ENCODE measurements at regions not wholly inside any gene's neighbourhood (a gene's known extent, or its start where the extent isn't known, plus 50 kb on each side); places are given as distances from the start of the nearest gene placed in this dataset.

DNA sequence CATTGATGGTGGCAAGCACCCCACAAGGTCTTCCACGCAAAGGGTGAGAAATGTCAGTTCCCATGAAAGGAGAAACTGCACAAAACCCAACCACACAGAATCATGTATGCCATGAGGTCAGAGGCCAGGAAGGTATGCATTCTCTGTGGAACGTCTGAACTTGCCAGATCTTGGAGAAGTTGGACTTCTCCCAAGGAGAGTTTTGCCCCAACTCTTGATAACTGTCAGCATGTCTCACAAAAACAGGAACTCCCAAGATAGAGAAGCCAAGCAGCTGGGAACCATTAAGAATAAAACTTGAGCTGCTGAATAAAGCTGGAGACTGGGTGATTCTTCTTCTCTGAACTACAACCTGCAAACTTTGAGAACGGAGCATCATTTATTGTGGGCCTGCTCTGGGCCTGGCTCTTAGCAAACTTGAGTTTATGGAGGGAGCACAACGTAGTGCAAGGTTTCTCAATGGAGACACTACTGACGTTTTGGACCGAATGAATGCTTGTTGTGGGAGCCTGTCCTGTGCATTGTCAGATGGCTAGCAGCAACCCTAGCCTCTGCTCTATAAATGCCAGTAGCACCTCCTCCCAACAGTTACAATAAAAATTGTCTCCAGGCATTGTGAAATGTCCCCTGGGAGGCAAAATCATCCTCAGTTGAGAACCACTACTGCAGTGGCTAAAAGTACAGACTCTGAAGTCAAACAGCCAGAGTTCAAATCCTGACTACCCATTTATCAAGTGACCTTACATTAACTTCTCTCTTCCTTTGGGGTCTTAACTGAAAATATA, 193.5 kb downstream of the ACTL7B start:
- intact Hi-C loops (cut with DNase I): no loop called here
- Histone ChIP-seq H3K4me1 (peaks cover 5% of the 10 kb centered on the region), H3K36me3 (no peaks in the 10 kb centered on the region), H3K27me3 (no peaks in the 10 kb centered on the region), H3K27ac (no peak overlapping the region), H3K9ac (ENCODE audit: low read depth in 2 of 2, low read length in 2 of 2) (no peak overlapping the region), H3K4me3 (no peak overlapping the region), H3K9me3 (no peaks in the 10 kb centered on the region)
- DNase-seq: no peak
- TF ChIP-seq, protein P1, sequence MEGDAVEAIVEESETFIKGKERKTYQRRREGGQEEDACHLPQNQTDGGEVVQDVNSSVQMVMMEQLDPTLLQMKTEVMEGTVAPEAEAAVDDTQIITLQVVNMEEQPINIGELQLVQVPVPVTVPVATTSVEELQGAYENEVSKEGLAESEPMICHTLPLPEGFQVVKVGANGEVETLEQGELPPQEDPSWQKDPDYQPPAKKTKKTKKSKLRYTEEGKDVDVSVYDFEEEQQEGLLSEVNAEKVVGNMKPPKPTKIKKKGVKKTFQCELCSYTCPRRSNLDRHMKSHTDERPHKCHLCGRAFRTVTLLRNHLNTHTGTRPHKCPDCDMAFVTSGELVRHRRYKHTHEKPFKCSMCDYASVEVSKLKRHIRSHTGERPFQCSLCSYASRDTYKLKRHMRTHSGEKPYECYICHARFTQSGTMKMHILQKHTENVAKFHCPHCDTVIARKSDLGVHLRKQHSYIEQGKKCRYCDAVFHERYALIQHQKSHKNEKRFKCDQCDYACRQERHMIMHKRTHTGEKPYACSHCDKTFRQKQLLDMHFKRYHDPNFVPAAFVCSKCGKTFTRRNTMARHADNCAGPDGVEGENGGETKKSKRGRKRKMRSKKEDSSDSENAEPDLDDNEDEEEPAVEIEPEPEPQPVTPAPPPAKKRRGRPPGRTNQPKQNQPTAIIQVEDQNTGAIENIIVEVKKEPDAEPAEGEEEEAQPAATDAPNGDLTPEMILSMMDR (IDR thresholded peaks at IDR 0.05): no peak

- TF ChIP-seq, protein P1 (IDR thresholded peaks at IDR 0.05): no peak
- H3K27me3 ChIP-seq: no peaks in the 10 kb centered on the region
- H3K27ac ChIP-seq: no peak overlapping the region
- H3K9ac ChIP-seq (ENCODE audit: low read depth in 2 of 2, low read length in 2 of 2): no peak overlapping the region
- H3K9me3 ChIP-seq: no peaks in the 10 kb centered on the region
- H3K4me3 ChIP-seq: no peak overlapping the region
- no peaks in the 10 kb centered on the region for H3K36me3 ChIP-seq
- no peaks in the 10 kb centered on the region for H3K4me1 ChIP-seq
- intact Hi-C loops (cut with DNase I): no loop called here
- DNase-seq: no peak
These were observed 199.2 kb downstream of the ACTL7B start for GRCh38 chr9:108656566-108656965.

DNA sequence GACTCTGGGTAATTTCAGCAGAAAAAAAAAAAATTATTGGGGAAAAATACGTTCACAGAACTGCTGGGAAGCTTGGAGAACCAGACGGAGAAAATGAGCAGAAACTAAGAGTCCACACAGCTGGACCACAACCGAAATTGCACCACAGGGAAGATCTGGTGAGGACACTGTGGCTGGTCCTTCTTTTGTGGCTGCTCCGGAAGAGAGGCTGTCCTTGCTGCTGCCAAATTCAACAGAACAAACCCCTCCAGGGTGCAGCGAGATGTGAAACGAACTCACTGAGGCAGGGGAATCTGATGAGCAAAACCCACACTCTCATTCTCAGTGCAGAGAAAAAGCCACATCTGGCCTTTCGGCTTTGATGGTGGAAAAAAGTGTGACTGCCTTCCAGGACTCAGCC, 200.0 kb downstream of the ACTL7B start:
- TF ChIP-seq, protein P1 (IDR thresholded peaks at IDR 0.05): no peak
- Histone ChIP-seq H3K4me1 (no peaks in the 10 kb centered on the region), H3K27ac (no peak overlapping the region), H3K4me3 (no peak overlapping the region), H3K9me3 (no peaks in the 10 kb centered on the region), H3K27me3 (no peaks in the 10 kb centered on the region), H3K9ac (ENCODE audit: low read depth in 2 of 2, low read length in 2 of 2) (no peak overlapping the region), H3K36me3 (no peaks in the 10 kb centered on the region)
- intact Hi-C loops (cut with DNase I): no loop called here
- no peak for DNase-seq

GRCh38 chr9:108654566-108654965, 201.2 kb downstream of the ACTL7B start:
- H3K4me3 ChIP-seq: no peak overlapping the region
- no peak overlapping the region for H3K9ac ChIP-seq (ENCODE audit: low read depth in 2 of 2, low read length in 2 of 2)
- intact Hi-C loops (cut with DNase I): no loop called here
- no peak for DNase-seq
- TF ChIP-seq, protein P1 (IDR thresholded peaks at IDR 0.05): no peak
- H3K27ac ChIP-seq: no peak overlapping the region
- no peaks in the 10 kb centered on the region for H3K4me1 ChIP-seq
- no peaks in the 10 kb centered on the region for H3K9me3 ChIP-seq
- no peaks in the 10 kb centered on the region for H3K36me3 ChIP-seq
- H3K27me3 ChIP-seq: no peaks in the 10 kb centered on the region

GRCh38 chr9:108652851-108653250, 202.9 kb downstream of the ACTL7B start:
- intact Hi-C loops (cut with DNase I): no loop called here
- no peak overlapping the region for H3K27ac ChIP-seq
- TF ChIP-seq, protein P1 (IDR thresholded peaks at IDR 0.05): no peak
- H3K27me3 ChIP-seq: no peaks in the 10 kb centered on the region
- no peak overlapping the region for H3K4me3 ChIP-seq
- H3K9me3 ChIP-seq: no peaks in the 10 kb centered on the region
- no peaks in the 10 kb centered on the region for H3K36me3 ChIP-seq
- H3K9ac ChIP-seq (ENCODE audit: low read depth in 2 of 2, low read length in 2 of 2): no peak overlapping the region
- DNase-seq: no peak
- H3K4me1 ChIP-seq: no peaks in the 10 kb centered on the region
